Suprapubic skin (tissue), 4 donors: ENCODE measurements at regions not wholly inside any gene's neighbourhood (a gene's known extent, or its start where the extent isn't known, plus 50 kb on each side); places are given as distances from the start of the nearest gene placed in this dataset.

Source experiments
- DNase-seq, 2 donors: peaks; one replicate each; pipeline ENCODE4 v3.0.0-alpha.2; 2019; ENCODE audit warnings: low spot score in 2 of 2
- H3K27ac ChIP-seq: fragments of 200-600 bp; sonication (generic); one replicate; pipeline ENCODE4 v1.5.1; 2019
- H3K27me3 ChIP-seq: fragments of 200-600 bp; sonication (generic); one replicate; pipeline ENCODE4 v1.5.1; 2019
- H3K36me3 ChIP-seq: fragments of 200-600 bp; sonication (generic); one replicate; pipeline ENCODE4 v1.5.1; 2019
- H3K4me1 ChIP-seq: fragments of 200-600 bp; sonication (generic); one replicate; pipeline ENCODE4 v1.5.1; 2019
- H3K4me3 ChIP-seq: fragments of 200-600 bp; sonication (generic); one replicate; pipeline ENCODE4 v1.5.1; 2019; ENCODE audit warnings: mild to moderate bottlenecking
- H3K9me3 ChIP-seq: fragments of 200-600 bp; sonication (generic); one replicate; pipeline ENCODE4 v1.5.1; 2019
- CTCF ChIP-seq, 2 donors: fragments of 200-600 bp in 1 of 2; fragments of 450-650 bp in 1 of 2; sonication (generic) in 1 of 2; IDR thresholded peaks; one replicate each; pipeline ENCODE4 v1.5.1; 2016 to 2019; ENCODE audit warnings: antibody characterized with exemption in 2 of 2, mild to moderate bottlenecking in 1 of 2, moderate library complexity in 1 of 2
- EP300 ChIP-seq: sonication (generic); formaldehyde crosslinking; IDR thresholded peaks from one replicate; pipeline ENCODE4 v1.6.1; 2017; ENCODE audit warnings: antibody characterized with exemption
- POLR2A ChIP-seq, 2 donors: fragments of 450-650 bp; IDR thresholded peaks; one replicate each; pipeline ENCODE4 v1.6.1; 2017; ENCODE audit warnings: antibody characterized with exemption in 2 of 2, mild to moderate bottlenecking in 2 of 2, moderate library complexity in 2 of 2
- POLR2AphosphoS5 ChIP-seq, 3 donors: sonication (generic); formaldehyde crosslinking; IDR thresholded peaks; one replicate each; pipeline ENCODE4 v1.6.1; 2017; ENCODE audit warnings: antibody characterized with exemption in 3 of 3
- WGBS: methylation state at CpG from one replicate; pipeline ENCODE4 v1.1.5; 2018; 5-methylcytosine and 5-hydroxymethylcytosine counted together

GRCh38 chr9:86653466-86653865 lies 293.8 kb downstream of the GAS1 start:
- H3K36me3 ChIP-seq = no peaks in the 10 kb centered on the region
- no peak overlapping the region for H3K27ac ChIP-seq
- no peak overlapping the region for H3K4me3 ChIP-seq
- H3K9me3 ChIP-seq = no peaks in the 10 kb centered on the region
- peaks cover 10% of the 10 kb centered on the region for H3K4me1 ChIP-seq
- 94% methylated on average over 3 of the region's 3 CpGs for WGBS
- no peaks in the 10 kb centered on the region for H3K27me3 ChIP-seq
- TF ChIP-seq POLR2A (IDR thresholded peaks at IDR 0.05) (no peak), CTCF (IDR thresholded peaks at IDR 0.05) (no peak), EP300 (no peak), POLR2AphosphoS5 (IDR thresholded peaks at IDR 0.05) (no peak)
- DNase-seq = no peak

GRCh38 chr9:86652736-86653135 lies 294.6 kb downstream of the GAS1 start:
- DNase-seq = no peak
- Histone ChIP-seq H3K4me3 (no peak overlapping the region), H3K9me3 (no peaks in the 10 kb centered on the region), H3K4me1 (peaks cover 10% of the 10 kb centered on the region), H3K27me3 (no peaks in the 10 kb centered on the region), H3K36me3 (no peaks in the 10 kb centered on the region), H3K27ac (no peak overlapping the region)
- TF ChIP-seq POLR2AphosphoS5 (IDR thresholded peaks at IDR 0.05) (no peak), EP300 (no peak), CTCF (IDR thresholded peaks at IDR 0.05) (no peak), POLR2A (IDR thresholded peaks at IDR 0.05) (no peak)
- 28% methylated on average over 2 of the region's 2 CpGs for WGBS

GRCh38 chr9:86649913-86650312 lies 295.7 kb upstream of the TUT7 start:
- WGBS = 81% methylated on average over 4 of the region's 4 CpGs
- Histone ChIP-seq H3K27me3 (no peaks in the 10 kb centered on the region), H3K4me1 (peaks cover 10% of the 10 kb centered on the region), H3K27ac (no peak overlapping the region), H3K4me3 (no peak overlapping the region), H3K36me3 (no peaks in the 10 kb centered on the region), H3K9me3 (no peaks in the 10 kb centered on the region)
- DNase-seq = no peak
- TF ChIP-seq POLR2AphosphoS5 (IDR thresholded peaks at IDR 0.05) = no peak
- TF ChIP-seq CTCF (IDR thresholded peaks at IDR 0.05) = no peak
- TF ChIP-seq POLR2A (IDR thresholded peaks at IDR 0.05) = no peak
- no peak for TF ChIP-seq EP300

GRCh38 chr9:86648828-86649170 lies 294.6 kb upstream of the TUT7 start:
- no peak for TF ChIP-seq CTCF (IDR thresholded peaks at IDR 0.05)
- no peak for TF ChIP-seq POLR2AphosphoS5 (IDR thresholded peaks at IDR 0.05)
- no peak for TF ChIP-seq EP300
- no peak for TF ChIP-seq POLR2A (IDR thresholded peaks at IDR 0.05)
- no peaks in the 10 kb centered on the region for H3K36me3 ChIP-seq
- DNase-seq = no peak
- WGBS = 63% methylated on average over 6 of the region's 6 CpGs
- H3K4me1 ChIP-seq = peaks cover 19% of the 10 kb centered on the region
- no peaks in the 10 kb centered on the region for H3K9me3 ChIP-seq
- no peaks in the 10 kb centered on the region for H3K27me3 ChIP-seq
- H3K4me3 ChIP-seq = no peak overlapping the region
- H3K27ac ChIP-seq = no peak overlapping the region

DNA sequence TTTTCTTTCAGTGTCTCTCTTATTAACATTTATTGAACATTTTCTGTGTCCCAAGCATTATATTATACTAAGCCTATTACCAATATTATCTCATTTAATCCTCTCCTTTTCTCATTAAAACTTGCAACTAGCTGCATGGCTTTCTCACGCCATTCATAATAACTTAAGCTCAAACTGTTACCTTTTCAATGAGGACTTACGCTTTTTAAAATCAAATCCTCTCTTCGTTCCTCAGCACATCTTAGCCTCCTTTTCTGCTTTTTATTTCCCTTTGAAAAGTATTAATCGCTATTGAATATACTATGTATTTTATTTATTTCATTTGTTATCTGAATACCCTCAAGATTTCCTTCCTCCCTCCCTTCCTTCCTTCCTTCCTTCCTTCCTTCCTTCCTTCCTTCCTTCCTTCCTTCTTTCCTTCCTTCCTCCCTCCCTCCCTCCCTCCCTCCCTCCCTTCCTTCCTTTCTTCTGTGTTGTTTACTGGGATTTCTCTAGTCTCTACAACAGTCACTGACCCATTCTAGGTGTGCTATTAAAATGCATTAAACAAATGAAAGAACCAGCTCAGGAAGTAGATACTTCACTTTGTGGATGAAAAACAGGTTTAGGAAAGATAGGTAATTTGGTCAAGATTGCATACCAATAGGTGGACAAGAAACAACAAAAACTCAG lies 294.1 kb upstream of the TUT7 start:
- no peak overlapping the region for H3K27ac ChIP-seq
- peaks cover 20% of the 10 kb centered on the region for H3K4me1 ChIP-seq
- H3K36me3 ChIP-seq = no peaks in the 10 kb centered on the region
- WGBS = 98% methylated on average over 4 of the region's 4 CpGs
- H3K4me3 ChIP-seq = no peak overlapping the region
- no peaks in the 10 kb centered on the region for H3K27me3 ChIP-seq
- no peaks in the 10 kb centered on the region for H3K9me3 ChIP-seq
- TF ChIP-seq CTCF (IDR thresholded peaks at IDR 0.05) (no peak), EP300 (no peak), POLR2A (IDR thresholded peaks at IDR 0.05) (no peak), POLR2AphosphoS5 (IDR thresholded peaks at IDR 0.05) (no peak)
- DNase-seq = no peak
